ENCODE measurements at regions not wholly inside any gene's neighbourhood (a gene's known extent, or its start where the extent isn't known, plus 50 kb on each side); places are given as distances from the start of the nearest gene placed in this dataset.

DNA sequence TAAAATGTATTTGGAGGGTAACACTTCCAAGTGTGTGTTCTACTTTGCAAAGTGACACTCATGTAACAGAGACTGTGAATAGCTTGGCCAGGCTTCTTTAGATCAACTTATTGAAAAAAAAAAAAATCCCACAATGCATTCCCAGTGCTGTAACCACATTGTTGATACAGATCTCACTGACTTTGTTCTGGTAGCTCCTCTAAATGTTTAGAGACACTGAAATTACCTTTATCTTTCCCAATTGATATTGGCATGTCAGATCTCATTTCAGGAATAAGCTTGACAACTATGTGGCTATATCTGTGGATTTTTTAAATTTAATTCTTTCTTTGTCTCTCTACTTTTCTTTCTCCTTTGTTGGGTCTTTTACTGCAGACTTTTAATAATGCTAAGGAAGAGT is 1018.9 kb upstream of the PRMT6 start:
- TF ChIP-seq, protein P1, sequence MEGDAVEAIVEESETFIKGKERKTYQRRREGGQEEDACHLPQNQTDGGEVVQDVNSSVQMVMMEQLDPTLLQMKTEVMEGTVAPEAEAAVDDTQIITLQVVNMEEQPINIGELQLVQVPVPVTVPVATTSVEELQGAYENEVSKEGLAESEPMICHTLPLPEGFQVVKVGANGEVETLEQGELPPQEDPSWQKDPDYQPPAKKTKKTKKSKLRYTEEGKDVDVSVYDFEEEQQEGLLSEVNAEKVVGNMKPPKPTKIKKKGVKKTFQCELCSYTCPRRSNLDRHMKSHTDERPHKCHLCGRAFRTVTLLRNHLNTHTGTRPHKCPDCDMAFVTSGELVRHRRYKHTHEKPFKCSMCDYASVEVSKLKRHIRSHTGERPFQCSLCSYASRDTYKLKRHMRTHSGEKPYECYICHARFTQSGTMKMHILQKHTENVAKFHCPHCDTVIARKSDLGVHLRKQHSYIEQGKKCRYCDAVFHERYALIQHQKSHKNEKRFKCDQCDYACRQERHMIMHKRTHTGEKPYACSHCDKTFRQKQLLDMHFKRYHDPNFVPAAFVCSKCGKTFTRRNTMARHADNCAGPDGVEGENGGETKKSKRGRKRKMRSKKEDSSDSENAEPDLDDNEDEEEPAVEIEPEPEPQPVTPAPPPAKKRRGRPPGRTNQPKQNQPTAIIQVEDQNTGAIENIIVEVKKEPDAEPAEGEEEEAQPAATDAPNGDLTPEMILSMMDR (IDR thresholded peaks at IDR 0.05) = no peak
- no peak for TF ChIP-seq POLR2A (IDR thresholded peaks at IDR 0.05)
